Uterus (tissue), 2 donors: ENCODE measurements at regions not wholly inside any gene's neighbourhood (a gene's known extent, or its start where the extent isn't known, plus 50 kb on each side); places are given as distances from the start of the nearest gene placed in this dataset.

Experiments
- CTCF ChIP-seq, 4 experiments: fragments of 200-600 bp in 2 of 4; fragments of 450-650 bp in 2 of 4; sonication (generic) in 2 of 4; IDR thresholded peaks; one replicate each; pipeline ENCODE4 v1.5.1; 2016 to 2019; ENCODE audit warnings: antibody characterized with exemption in 4 of 4, mild to moderate bottlenecking in 2 of 4, moderate library complexity in 1 of 4
- POLR2A ChIP-seq, 2 donors: fragments of 450-650 bp; IDR thresholded peaks; one replicate each; pipeline ENCODE4 v1.6.1; 2016; ENCODE audit warnings: antibody characterized with exemption in 2 of 2, mild to moderate bottlenecking in 1 of 2, moderate library complexity in 1 of 2

GRCh38 chr1:191963781-191964455, 194.3 kb upstream of the RGS18 start:
- TF ChIP-seq CTCF (IDR thresholded peaks at IDR 0.05) (no peak), POLR2A (IDR thresholded peaks at IDR 0.05) (no peak)
